DMS 273 treated with DMSO at 0.1 percent for 48 hours (cell line): ENCODE measurements at regions not wholly inside any gene's neighbourhood (a gene's known extent, or its start where the extent isn't known, plus 50 kb on each side); places are given as distances from the start of the nearest gene placed in this dataset.
"Not testable (repeated sequence)": the region's sequence is repeated elsewhere in the genome, so short reads cannot be mapped to it uniquely, and the experiment has no call there.

Experiments used
- DNase-seq: peaks from one replicate; lab custom pipeline; 2025; lab: John Stamatoyannopoulos, UW

GRCh38 chr14:43872222-43872621, 634.9 kb downstream of the FSCB start:
- no peak for DNase-seq

DNA sequence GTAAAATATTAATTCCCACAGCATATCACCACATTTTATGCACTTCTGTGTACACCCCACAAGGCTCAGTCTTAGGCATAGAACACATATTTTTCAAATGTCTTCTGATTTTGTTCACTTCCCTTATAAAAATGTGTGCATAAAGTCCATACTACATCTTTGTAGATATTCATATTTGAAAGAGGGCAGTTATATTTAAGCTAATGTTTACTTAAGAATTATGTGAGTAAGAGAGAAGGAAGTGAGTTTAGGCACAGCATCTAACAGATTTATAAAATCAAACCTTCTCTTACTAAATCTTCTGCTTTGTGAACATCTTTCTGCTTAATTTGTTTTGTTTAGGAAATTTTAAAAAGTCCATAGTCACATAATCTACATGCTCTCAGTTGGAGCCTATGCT, 648.1 kb downstream of the FSCB start:
- no peak for DNase-seq

GRCh38 chr14:43855556-43855955, 651.5 kb downstream of the FSCB start:
- DNase-seq: peak; percentile 59

DNA sequence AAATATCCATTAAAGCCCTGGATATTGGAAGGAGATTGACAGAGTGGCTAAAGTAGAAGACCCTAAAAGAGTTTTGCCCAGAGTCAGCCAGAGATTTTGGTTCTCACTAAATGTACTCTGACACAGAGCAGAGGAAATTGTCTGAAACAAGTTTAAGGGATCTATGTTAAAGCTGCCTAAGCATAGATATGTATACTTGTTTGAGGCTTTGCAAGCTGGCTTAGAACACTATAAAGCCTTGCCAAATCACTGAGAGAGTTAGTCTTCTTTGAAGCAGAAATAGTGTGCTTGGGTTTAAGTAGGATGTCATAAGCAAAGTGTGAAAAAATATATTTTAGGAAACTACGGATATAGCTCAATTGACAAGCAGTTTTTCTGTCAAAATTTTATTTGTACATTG, 653.5 kb downstream of the FSCB start:
- DNase-seq: no peak

GRCh38 chr14:43803076-43803689, 703.9 kb downstream of the FSCB start:
- DNase-seq: no peak

DNA sequence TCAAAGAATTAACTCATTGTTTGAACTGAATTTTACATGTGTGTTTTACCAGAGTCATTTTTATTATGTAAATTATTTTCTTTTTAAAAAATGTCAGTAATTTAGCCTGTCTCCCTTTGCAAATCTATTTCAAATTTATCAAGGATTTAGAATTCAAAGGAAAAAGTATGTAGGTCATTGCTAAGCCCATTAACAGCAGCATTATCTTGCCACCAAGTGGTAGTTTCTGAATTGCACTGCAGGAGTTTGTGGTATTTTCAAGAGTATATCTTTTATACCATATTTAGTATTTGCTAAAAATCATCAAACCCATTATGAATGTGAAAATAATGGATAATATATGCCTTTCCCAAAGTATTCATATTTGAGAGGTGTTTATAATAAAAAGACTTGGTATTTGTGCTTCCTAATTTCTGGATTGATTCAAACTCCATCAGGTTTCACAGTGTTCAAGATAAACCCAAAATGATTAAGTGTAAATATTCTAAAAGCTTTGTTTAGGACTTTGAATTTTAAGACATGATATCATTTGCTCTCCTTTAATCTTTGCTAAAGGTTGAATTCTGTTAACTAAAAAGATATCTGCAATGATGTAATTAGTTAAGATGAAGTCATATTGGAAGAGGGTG, 711.4 kb downstream of the FSCB start:
- no peak for DNase-seq

DNA sequence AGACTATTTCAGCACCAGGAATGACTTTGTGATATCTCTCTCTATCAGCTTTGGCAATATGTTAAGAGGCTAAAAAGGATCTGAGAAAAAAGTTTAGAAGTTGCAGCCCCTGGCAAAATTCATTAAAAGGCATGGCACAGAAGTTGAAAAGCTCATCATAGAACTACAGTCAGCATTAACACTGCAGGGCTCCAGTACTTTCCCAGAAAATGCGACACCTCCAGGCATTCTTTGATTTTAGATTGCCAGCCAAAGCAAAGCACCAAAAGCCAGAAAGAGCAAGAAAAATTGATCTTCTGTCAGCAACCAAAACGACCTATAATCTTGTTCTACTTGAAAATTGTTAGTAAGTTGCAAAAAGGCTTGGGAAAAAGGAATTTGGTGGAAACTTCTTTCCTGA, 713.5 kb downstream of the FSCB start:
- no peak for DNase-seq

- no peak for DNase-seq
Observed at GRCh38 chr14:43792980-43793379, 714.1 kb downstream of the FSCB start.

DNA sequence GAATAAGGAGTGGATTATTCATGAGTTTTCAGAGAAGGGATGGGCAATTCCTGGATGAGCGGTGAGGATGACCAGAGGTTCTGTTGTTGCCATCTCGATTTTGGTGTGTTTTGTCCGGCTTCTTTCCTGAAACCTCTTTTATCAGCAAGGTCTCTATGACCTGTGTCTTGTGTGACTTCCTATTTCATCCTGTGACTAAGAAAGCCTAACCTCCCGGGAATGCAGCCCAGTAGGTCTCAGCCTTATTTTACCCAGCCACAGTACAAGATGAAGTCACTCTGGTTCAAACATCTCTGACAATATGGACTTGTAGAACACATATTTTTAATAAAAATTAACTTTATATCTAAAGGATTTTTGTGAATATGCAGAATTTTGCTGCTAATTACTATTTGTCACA, 716.4 kb downstream of the FSCB start:
- no peak for DNase-seq

DNA sequence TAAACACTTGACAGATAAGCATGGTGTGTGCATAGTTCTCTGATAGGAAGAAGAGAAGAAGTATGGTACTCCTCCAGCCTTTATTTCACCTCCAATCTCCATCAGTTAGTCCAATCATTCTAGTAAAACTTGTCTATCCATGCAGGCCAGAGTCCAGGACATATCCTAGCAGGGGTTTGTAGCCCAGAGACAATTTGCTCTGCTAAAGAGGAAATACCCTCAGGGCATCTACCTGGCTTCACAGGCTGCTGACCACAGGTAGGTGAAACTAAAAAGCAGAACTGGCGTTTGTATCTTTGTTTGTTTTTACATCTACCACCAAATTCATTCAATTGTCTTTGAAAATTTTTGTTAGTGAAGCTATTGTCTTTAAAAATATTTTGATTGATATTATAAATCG, 717.6 kb downstream of the FSCB start:
- DNase-seq: no peak

DNA sequence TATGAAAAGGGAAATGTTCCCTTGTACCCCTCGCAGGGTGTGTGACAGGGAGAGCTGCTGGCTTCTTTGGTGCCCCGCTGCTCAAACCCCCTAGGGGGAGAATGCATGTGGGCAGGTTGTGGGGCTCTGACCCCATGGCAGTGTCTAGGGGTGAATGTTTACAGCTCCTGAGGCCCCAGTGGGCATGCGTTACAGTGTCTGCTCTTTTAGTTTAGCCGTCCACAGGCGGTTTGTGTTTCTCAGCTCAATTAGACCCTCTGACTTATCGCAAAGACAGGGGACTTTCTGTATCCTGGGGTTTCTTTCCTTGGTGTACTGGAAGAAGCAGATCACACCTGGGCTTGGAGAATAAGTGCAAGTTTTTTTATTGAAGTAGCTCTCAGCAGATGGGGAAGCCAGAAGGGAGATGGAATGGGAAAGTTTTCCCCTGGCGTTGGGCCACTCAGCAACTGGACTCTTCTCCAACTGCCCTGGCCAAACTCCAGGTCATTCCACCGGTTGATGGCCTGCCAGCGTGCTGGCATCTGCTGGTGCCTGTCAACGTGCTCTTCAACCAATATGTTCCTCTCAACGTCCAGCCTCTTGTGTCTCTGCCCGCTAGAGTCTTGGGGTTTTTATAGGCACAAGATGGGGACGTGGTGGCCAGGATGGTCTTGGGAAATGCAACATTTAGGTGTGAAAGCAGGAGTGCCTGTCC, 720.9 kb downstream of the FSCB start:
- no peak for DNase-seq

GRCh38 chr14:43784432-43784831, 722.7 kb downstream of the FSCB start:
- not testable (repeated sequence) for DNase-seq

- no peak for DNase-seq
Observed at GRCh38 chr14:43778937-43779639, 728.0 kb downstream of the FSCB start.

DNA sequence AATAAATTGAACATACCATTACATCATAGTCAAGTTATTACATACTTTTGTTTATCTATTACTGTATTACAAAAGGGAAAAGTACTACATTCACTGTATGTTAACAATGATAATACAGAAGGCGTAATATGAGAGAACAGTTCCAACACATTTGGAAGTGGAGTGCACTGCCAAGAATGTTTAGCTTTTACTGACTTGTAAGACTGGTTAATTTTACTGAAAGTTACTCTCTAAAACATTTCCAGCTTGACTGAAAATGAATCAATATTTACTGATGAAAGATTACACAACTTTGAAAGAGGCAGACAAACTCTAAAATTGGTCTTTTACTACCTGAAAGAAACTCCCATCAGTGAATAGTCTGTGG, 728.5 kb downstream of the FSCB start:
- DNase-seq: no peak

- DNase-seq: no peak
Observed at GRCh38 chr14:43765474-43765873, 741.6 kb downstream of the FSCB start.

DNA sequence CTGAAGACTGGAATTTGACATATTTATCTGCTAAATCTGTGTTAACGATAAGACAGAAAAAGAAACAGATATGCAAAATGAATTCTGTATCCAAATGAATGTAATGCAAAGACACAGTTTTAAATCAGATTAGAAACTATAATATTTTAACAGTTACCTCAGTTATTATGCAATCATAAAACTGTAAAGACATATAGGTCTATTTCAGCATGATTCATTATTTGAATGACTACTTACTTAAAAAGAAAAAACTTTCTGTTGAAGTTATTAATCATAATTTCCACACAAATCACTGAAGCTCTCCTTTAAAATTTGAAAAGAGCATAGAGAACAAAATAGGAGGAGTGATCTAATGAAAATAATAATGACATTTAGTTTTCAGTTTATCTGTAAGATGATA, 742.6 kb downstream of the FSCB start:
- DNase-seq: no peak

GRCh38 chr14:43755707-43756106, 751.4 kb downstream of the FSCB start:
- DNase-seq: no peak

DNA sequence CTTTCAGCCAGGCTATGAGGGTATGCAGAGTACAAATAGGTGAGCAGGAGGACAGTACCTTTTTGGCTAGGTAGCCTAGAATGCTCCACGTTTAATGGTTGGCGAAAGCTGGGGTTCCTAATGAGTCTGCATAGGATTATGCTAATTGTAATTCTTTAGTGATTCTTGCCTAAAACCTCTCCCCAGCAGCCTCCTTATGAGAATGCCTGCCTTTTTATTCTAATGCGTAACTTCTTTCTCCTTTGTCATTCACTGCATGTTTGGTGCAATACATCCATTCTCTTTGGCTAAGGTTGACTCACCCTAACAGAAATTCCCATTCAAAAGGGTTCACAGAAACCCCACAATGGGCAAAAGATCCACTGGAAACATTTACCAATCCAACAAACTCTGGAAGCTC, 752.2 kb downstream of the FSCB start:
- DNase-seq: no peak

GRCh38 chr14:43745746-43746145, 761.3 kb downstream of the FSCB start:
- no peak for DNase-seq

- no peak for DNase-seq
Observed at GRCh38 chr14:43735932-43736331, 771.2 kb downstream of the FSCB start.

GRCh38 chr14:43729143-43729542, 777.9 kb downstream of the FSCB start:
- no peak for DNase-seq

DNA sequence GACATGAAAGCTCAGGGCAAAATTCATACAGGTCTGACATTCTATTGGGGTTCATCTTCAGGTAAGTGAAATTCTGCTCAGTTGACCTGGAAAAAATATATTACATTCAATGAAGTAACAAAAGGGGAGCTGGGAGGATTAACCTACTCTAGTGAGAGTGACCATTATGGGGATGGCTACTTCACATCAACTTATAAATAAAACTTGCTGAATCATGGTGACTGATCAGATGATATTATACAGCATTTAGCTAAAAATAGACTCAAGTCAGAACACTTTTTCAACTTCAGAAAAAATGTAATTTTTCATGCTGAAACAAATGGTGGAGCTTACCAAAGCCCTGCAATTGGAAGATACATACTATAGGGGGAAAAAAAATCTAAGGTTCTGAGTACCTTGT, 800.2 kb downstream of the FSCB start:
- DNase-seq: no peak
